ELR (cell line): ENCODE measurements at regions not wholly inside any gene's neighbourhood (a gene's known extent, or its start where the extent isn't known, plus 50 kb on each side); places are given as distances from the start of the nearest gene placed in this dataset.

Experiments
- DNase-seq: peaks from one replicate; pipeline ENCODE4 v3.0.0-alpha.2; 2015; ENCODE audit warnings: low read depth

GRCh38 chr11:70796648-70797227 lies 398.4 kb downstream of the CTTN start:
- no peak for DNase-seq

- no peak for DNase-seq
These were observed 400.0 kb downstream of the CTTN start for GRCh38 chr11:70798296-70798695.

GRCh38 chr11:70799386-70799785 lies 401.1 kb downstream of the CTTN start:
- DNase-seq, result no peak

GRCh38 chr11:70802185-70802584 lies 403.9 kb downstream of the CTTN start:
- no peak for DNase-seq

- no peak for DNase-seq
These were observed 406.0 kb downstream of the CTTN start for GRCh38 chr11:70804139-70804837.

- no peak for DNase-seq
These were observed 406.9 kb downstream of the CTTN start for GRCh38 chr11:70805243-70805642.

GRCh38 chr11:70805971-70806370 lies 407.6 kb downstream of the CTTN start:
- DNase-seq, result no peak

- no peak for DNase-seq
These were observed 408.3 kb downstream of the CTTN start for GRCh38 chr11:70806461-70807194.

GRCh38 chr11:70807195-70807543 lies 408.8 kb downstream of the CTTN start:
- DNase-seq, result no peak

- DNase-seq, result no peak
These were observed 410.5 kb downstream of the CTTN start for GRCh38 chr11:70808686-70809375.

- DNase-seq, result no peak
These were observed 411.8 kb downstream of the CTTN start for GRCh38 chr11:70810133-70810532.

GRCh38 chr11:70810681-70811080 lies 412.4 kb downstream of the CTTN start:
- no peak for DNase-seq

GRCh38 chr11:70811483-70811882 lies 413.2 kb downstream of the CTTN start:
- no peak for DNase-seq

GRCh38 chr11:70811915-70812314 lies 413.6 kb downstream of the CTTN start:
- DNase-seq, result no peak

- DNase-seq, result no peak
These were observed 414.1 kb downstream of the CTTN start for GRCh38 chr11:70812472-70812871.

GRCh38 chr11:70813651-70814050 lies 415.3 kb downstream of the CTTN start:
- DNase-seq, result no peak

- no peak for DNase-seq
These were observed 417.1 kb downstream of the CTTN start for GRCh38 chr11:70815485-70815832.

- no peak for DNase-seq
These were observed 417.9 kb downstream of the CTTN start for GRCh38 chr11:70816156-70816678.

GRCh38 chr11:70818351-70818750 lies 420.0 kb downstream of the CTTN start:
- DNase-seq, result no peak

- no peak for DNase-seq
These were observed 420.7 kb downstream of the CTTN start for GRCh38 chr11:70819022-70819421.

GRCh38 chr11:70820311-70820710 lies 422.0 kb downstream of the CTTN start:
- DNase-seq, result no peak

- DNase-seq, result no peak
These were observed 422.4 kb downstream of the CTTN start for GRCh38 chr11:70820712-70821111.

- DNase-seq, result no peak
These were observed 425.4 kb downstream of the CTTN start for GRCh38 chr11:70823771-70824170.
